Stimulated activated naive CD4-positive, alpha-beta T cell treated with Interleukin-2 at 50 U/mL for 16 hours (primary cell): ENCODE measurements at regions not wholly inside any gene's neighbourhood (a gene's known extent, or its start where the extent isn't known, plus 50 kb on each side); places are given as distances from the start of the nearest gene placed in this dataset.

Source experiments
- DNase-seq: peaks from one replicate; lab custom pipeline; 2025; lab: John Stamatoyannopoulos, UW

- no peak for DNase-seq
Measured at GRCh38 chr20:42020316-42020715, 402.1 kb upstream of the CHD6 start.

DNA sequence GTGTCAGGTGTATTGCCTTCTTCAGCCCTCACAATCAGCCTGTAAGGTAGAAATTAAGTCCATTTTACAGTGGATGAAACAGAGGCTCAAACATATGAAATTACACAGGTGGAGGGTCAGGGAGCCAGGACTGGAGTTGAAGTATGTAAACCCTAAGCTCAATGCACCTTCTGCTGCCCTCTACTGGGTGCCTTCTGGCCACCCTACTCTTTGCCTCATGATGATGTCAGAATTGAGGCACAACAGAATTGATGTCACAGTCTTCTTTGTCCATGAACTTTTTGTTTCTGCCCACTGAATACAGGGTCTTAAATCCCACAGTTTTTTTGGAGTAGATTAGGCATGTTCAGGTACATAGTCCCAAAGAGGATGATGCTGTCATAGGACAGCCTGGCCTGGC is 400.8 kb upstream of the CHD6 start:
- no peak for DNase-seq

GRCh38 chr20:42010090-42010489 is 391.9 kb upstream of the CHD6 start:
- no peak for DNase-seq

GRCh38 chr20:42007251-42007650 is 389.1 kb upstream of the CHD6 start:
- DNase-seq = no peak

DNA sequence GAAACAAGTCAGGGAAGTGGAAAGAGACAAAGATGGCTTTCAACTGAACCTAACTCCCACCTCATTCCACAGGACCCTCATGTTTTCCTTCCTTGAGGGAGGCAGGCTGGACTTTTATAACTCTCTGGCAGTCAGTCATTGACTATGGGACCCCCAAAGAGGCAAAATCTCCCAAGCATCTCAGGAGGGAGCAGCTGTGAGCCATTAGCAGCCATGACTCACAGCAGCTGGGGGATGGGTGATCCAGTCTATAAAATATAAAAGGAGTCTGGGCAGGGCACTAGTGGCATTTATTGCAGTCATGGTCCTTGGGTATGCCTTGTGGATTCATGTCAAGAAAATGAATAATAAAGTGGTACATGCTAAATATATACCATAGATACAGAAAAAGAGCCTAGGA is 387.0 kb upstream of the CHD6 start:
- DNase-seq = no peak

GRCh38 chr20:42003380-42003779 is 385.2 kb upstream of the CHD6 start:
- DNase-seq = no peak

- DNase-seq = no peak
Measured at GRCh38 chr20:41998539-41999341, 380.6 kb upstream of the CHD6 start.

GRCh38 chr20:41996951-41997350 is 378.8 kb upstream of the CHD6 start:
- no peak for DNase-seq

DNA sequence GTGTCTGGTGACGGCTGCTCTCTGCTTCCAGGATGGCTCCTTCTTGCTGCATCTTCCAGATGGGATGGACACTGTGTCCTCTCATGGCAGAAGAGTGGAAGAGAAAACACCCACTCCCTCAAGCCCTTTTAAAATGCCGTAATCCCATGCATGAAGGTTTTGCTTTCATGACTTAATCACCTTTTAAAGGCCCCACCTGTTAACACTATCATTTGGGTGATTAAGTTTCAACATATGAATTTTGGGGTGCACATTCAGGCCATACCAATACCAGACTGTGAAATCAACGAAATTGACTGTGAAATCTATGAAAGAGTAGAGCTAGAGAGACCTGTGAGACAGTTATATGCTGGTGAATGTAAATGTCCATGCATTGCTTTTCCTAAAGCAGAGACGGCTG is 374.3 kb upstream of the CHD6 start:
- DNase-seq = no peak

- DNase-seq = no peak
Measured at GRCh38 chr20:41991412-41991811, 373.2 kb upstream of the CHD6 start.

DNA sequence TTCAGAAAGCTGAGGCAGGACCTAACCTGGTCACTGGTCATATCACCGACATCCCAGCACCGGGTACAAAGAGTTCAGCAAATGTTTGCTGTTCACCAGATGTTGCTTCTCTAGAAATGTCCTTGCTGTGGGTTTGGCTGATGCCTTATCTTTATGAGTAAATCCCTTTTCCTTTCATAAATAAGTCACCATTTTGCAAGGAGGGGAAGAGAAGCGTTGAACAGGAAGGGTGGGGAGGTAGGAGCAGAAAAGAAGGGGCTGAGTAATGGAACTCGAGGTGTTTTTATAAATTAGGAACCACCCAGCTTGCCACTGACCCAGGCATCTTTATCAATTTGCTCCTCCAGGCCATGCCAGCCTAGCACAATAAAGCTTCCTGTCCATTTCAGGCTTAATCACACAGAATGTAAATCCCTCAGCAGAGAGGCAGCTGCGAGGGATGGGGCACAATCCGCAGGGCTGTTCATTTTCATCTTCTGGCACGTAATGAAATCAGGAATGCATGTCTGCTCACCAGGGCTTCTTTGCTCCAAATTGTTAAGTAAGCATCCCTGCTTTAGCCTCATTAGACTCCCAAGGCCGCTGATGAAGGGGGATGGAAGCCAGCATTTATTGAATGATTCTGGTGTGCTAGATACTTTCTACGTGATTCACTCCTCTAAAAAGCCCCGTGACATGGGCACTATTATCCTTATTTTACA is 371.9 kb upstream of the CHD6 start:
- no peak for DNase-seq

- no peak for DNase-seq
Measured at GRCh38 chr20:41989039-41989679, 371.0 kb upstream of the CHD6 start.

- DNase-seq = no peak
Measured at GRCh38 chr20:41984031-41984430, 365.9 kb upstream of the CHD6 start.

DNA sequence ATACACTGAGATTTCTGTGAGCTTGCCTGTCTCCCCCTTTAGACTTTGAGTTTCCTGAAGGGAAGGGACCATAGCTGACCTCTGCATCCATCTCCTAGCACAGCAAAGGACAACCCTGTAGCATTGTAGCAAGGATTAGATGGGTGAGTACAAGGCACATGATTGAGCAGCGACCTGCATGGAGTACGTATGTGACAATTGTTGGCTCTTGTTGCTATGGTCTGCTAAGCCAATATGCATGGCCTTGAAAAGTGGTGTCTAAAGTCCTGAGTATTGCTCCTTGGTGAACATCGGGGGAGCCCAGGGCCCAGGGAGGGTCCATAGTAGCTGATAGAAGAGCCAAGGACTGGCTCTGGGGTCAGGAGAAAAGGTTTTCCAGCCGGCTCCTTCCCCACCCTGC is 365.0 kb upstream of the CHD6 start:
- DNase-seq = no peak

GRCh38 chr20:41981746-41982145 is 363.6 kb upstream of the CHD6 start:
- no peak for DNase-seq

DNA sequence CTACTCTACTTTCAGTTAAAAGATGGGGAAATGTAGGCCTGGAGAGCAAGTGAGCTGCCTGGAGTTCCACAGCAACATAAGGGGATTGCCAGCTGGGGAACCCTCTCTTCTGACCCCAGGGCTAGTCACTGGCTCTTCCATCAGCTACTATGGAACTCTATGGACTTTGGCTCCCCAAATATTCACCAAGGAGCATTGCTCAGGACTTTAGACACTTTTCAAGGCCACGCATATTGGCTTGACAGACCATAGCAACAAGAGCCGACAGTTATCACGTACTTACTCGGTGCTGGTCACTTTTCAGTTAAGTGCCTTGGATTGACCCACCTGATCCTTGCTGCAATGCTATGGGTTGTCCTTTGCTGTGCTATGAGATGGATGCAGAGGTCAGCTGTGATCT is 360.7 kb upstream of the CHD6 start:
- no peak for DNase-seq

DNA sequence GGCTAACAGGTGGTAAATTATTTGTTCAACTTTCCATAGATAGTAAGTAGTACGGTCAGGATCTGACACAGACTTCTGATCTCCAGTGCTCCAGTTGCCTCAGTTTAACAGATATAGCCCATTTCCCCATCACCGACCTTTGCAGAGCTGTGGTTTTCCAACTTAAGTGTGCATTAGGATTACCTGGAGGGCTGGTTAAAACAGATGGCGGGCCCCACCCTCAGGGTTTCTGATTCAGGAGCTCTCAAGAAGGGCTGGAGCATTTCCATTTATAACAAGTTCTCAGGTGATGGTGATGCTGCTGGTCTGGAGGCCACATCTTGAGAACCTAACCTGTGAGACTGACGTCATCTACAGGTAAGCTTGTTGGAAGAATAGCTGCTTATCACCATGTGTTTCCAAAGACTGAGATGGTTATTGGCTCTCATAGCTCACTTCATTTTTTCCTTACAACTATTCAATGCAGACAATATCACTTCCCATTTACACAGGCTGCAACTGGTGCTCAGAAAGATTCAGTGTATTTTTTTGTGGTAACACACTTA is 360.1 kb upstream of the CHD6 start:
- no peak for DNase-seq

DNA sequence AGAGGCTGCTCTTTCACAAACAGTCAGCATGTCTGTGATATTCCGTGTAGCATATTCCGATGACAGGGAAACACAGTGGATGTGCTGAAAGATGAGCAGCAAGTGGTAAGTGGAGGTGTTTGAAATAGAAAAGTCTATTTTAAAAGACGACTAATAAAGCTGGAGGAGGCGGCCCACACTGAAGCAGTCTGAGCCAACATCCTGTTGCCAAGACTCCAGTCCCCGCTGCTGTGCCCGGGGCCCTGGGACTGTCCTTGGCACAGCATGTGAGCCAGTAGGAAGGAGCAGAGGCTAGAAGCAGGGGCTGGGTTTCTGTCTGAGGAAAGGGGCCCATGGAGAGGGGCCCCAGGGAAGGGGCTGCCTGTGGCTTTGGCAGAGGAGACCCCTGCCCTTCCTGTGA is 351.5 kb upstream of the CHD6 start:
- DNase-seq = no peak

GRCh38 chr20:41960166-41960565 is 342.0 kb upstream of the CHD6 start:
- no peak for DNase-seq

GRCh38 chr20:41958391-41958790 is 340.2 kb upstream of the CHD6 start:
- DNase-seq = no peak

DNA sequence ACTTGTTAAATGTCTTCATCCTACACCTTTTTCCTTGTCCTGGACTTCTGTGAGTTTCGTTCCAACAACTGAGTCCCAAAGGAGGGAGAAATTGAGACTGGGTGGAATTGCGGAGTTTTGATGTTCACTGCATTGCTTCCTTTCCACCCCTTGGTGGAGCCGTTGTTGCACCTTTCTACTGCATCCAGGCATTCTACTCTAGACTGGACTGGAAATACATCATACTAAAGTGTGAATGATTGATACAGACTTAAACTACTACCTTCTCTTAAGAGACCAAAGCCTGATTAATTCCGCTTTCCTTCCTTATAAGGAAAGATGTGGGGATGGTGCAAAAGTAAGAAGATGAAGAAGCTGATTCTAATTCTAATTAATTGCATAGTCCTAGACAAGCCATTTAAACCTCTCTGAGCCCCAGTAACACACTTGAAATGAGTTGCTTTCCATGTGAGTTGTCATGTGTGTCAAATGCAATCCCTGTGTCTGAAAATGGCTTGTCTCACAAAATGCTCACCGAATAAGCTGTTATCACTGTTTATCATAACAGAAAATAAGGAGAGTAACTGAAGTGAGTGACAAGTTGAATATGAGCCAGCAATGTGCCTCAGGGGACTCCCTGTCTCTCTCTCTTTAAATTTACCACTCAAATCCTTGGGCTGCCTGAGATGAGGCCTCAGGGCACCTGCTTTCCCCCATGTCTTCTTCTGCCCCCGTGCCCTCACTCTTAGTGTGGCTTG is 338.3 kb upstream of the CHD6 start:
- DNase-seq = no peak

- no peak for DNase-seq
Measured at GRCh38 chr20:41952166-41952565, 334.0 kb upstream of the CHD6 start.
